Lung (tissue), 11 donors: ENCODE measurements at regions not wholly inside any gene's neighbourhood (a gene's known extent, or its start where the extent isn't known, plus 50 kb on each side); places are given as distances from the start of the nearest gene placed in this dataset.

Source experiments
- ATAC-seq: fragments of 200-7000 bp; cut with Tn5 transposase; one replicate; pipeline ENCODE4 v1.9.1; 2020; ENCODE audit warnings: moderate number of reproducible peaks; ENCODE audit not compliant: insufficient read depth, low FRiP score
- DNase-seq, 3 donors: peaks; one replicate each; pipeline ENCODE4 v3.0.0-alpha.2; 2013 to 2017
- H3K27ac ChIP-seq, 2 donors: one replicate each; pipeline ENCODE4 v1.5.1; 2013; ENCODE audit warnings: mild to moderate bottlenecking in 2 of 2, moderate library complexity in 2 of 2, control low read depth in 1 of 2, inconsistent platforms in 1 of 2, low read depth in 1 of 2, low read length in 1 of 2
- H3K27me3 ChIP-seq, 3 donors: one replicate each; pipeline ENCODE4 v1.5.1; 2013; ENCODE audit warnings: low read length in 2 of 3; ENCODE audit not compliant: control insufficient read depth in 3 of 3, insufficient read depth in 3 of 3
- H3K36me3 ChIP-seq, 4 donors: one replicate each; pipeline ENCODE4 v1.5.1; 2013; ENCODE audit warnings: low read length in 4 of 4, mild to moderate bottlenecking in 1 of 4, moderate library complexity in 1 of 4; ENCODE audit not compliant: control insufficient read depth in 4 of 4, insufficient read depth in 4 of 4
- H3K4me1 ChIP-seq, 5 donors: one replicate each; pipeline ENCODE4 v1.5.1; 2013; ENCODE audit warnings: low read length in 5 of 5, mild to moderate bottlenecking in 2 of 5, moderate library complexity in 1 of 5; ENCODE audit not compliant: control insufficient read depth in 5 of 5, insufficient read depth in 5 of 5
- H3K4me3 ChIP-seq: one replicate; pipeline ENCODE4 v1.5.1; 2013; ENCODE audit warnings: mild to moderate bottlenecking, control low read depth, moderate library complexity
- H3K9ac ChIP-seq, 2 donors: one replicate each; pipeline ENCODE4 v1.5.1; 2013; ENCODE audit warnings: low read length in 2 of 2, control low read depth in 1 of 2; ENCODE audit not compliant: insufficient read depth in 1 of 2
- H3K9me3 ChIP-seq, 4 donors: one replicate each; pipeline ENCODE4 v1.5.1; 2013; ENCODE audit warnings: low read length in 3 of 4, mild to moderate bottlenecking in 1 of 4, moderate library complexity in 1 of 4; ENCODE audit not compliant: control insufficient read depth in 4 of 4, insufficient read depth in 3 of 4
- WGBS, 2 donors: extraction: QIAGEN DNeasy Blood & Tissue Kit; methylation state at CpG; one replicate each; pipeline ENCODE4 v1.1.7; 2013; 5-methylcytosine and 5-hydroxymethylcytosine counted together
- TF ChIP-seq, protein P1 (sequence below): IDR thresholded peaks from 2 replicates; pipeline ENCODE4 v1.5.1; 2012; ENCODE audit warnings: mild to moderate bottlenecking; ENCODE audit errors: control extremely low read depth, extremely low read depth
- donor health status: control.
- donor health status: control.
- donor health status: Bipolar disorder and iron deficiency.
- donor health status: healthy.
- donor health status: DM: yes; HTN: yes; CAD: no.

DNA sequence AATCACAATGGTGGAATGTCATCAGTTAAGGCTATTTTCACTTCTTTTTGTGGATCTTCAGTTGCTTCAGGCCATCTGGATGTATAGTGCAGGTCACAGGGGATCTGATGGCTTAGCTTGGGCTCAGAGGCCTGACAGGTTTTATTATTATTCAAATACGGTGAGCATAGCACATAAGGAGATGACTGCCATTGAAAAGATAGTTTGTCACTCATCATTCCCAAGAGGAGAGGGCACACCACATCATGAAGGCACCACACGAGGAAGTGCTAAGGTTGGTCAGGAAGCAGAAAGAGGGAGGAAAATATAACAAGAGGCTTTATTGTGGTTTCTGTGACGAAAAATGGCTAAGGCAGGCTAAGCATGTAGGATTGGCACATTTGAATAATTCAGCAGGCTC lies 131.4 kb downstream of the CD8B2 start:
- Histone ChIP-seq H3K9ac (no peak overlapping the region), H3K36me3 (no peaks in the 10 kb centered on the region), H3K4me3 (no peak overlapping the region), H3K27me3 (no peaks in the 10 kb centered on the region), H3K4me1 (no peaks in the 10 kb centered on the region), H3K27ac (no peak overlapping the region), H3K9me3 (no peaks in the 10 kb centered on the region)
- DNase-seq (no peak), ATAC-seq (no peak)
- TF ChIP-seq, protein P1, sequence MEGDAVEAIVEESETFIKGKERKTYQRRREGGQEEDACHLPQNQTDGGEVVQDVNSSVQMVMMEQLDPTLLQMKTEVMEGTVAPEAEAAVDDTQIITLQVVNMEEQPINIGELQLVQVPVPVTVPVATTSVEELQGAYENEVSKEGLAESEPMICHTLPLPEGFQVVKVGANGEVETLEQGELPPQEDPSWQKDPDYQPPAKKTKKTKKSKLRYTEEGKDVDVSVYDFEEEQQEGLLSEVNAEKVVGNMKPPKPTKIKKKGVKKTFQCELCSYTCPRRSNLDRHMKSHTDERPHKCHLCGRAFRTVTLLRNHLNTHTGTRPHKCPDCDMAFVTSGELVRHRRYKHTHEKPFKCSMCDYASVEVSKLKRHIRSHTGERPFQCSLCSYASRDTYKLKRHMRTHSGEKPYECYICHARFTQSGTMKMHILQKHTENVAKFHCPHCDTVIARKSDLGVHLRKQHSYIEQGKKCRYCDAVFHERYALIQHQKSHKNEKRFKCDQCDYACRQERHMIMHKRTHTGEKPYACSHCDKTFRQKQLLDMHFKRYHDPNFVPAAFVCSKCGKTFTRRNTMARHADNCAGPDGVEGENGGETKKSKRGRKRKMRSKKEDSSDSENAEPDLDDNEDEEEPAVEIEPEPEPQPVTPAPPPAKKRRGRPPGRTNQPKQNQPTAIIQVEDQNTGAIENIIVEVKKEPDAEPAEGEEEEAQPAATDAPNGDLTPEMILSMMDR, result no peak
- 70 to 76% methylated on average over 3 of the region's 3 CpGs for WGBS, 2 donors

DNA sequence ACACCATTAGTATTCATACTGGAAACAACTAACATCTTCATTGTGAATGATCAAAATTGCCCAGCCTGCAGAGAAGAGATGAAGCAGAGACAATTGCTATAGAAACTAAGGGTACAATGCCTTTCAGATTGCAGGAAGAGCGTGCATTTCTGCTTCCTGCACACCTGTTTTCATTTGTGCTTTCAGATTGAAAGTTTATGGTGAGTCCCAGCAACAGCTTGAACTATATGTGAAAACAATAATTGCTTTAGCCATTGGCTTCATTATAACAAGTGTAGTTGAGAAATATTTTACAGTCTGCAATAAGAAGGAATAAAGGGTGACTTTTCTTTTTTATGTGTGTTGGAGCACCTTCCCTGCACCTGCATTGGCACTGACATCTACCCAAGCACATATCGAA lies 136.3 kb downstream of the CD8B2 start:
- ATAC-seq (no peak), DNase-seq (no peak)
- Histone ChIP-seq H3K9me3 (peaks cover 0 to 9% (median 0%) of the 10 kb centered on the region in 4 donors), H3K36me3 (no peaks in the 10 kb centered on the region), H3K27ac (no peak overlapping the region), H3K9ac (no peak overlapping the region), H3K4me3 (no peak overlapping the region), H3K27me3 (peaks cover 0 to 3% (median 0%) of the 10 kb centered on the region in 3 donors), H3K4me1 (no peaks in the 10 kb centered on the region)
- TF ChIP-seq, protein P1, result no peak
- 74 to 76% methylated on average over 2 of the region's 2 CpGs for WGBS, 2 donors

DNA sequence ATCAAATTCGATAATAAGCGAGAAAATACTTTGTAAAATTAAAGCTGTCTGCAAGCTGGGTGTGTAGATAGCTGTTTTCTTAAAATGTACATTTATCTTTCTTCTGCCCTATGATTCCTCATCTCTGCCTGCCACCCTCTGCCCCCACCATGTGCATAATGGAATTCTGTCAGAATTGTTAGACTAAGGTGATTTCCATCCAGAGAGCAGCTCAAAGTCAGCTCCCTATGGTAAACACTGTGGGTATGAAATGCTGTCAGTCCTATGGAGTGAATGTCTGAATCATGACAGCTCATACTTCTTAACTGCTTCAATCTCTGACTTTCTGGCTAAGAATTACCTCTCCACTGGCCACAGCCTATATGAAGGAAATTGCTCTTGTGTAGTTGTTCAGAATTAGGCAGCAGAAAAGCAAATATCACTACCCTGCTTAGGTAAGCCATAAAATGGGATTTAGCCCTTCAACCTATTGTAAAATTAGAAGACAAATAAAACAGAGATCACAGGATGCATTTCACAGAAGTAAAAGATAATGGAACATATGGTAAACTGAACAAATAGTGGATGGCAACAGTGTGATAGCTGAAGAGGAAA lies 137.7 kb downstream of the CD8B2 start:
- Histone ChIP-seq H3K4me3 (no peak overlapping the region), H3K9me3 (peaks cover 0 to 13% (median 0%) of the 10 kb centered on the region in 4 donors), H3K27ac (no peak overlapping the region), H3K9ac (no peak overlapping the region), H3K4me1 (no peaks in the 10 kb centered on the region), H3K36me3 (no peaks in the 10 kb centered on the region), H3K27me3 (peaks cover 0 to 3% (median 0%) of the 10 kb centered on the region in 3 donors)
- ATAC-seq, result no peak
- TF ChIP-seq, protein P1, result no peak
- whole genome bisulfite sequencing, 2 donors, result 91 to 94% methylated on average over 2 of the region's 2 CpGs
- DNase-seq, result no peak

DNA sequence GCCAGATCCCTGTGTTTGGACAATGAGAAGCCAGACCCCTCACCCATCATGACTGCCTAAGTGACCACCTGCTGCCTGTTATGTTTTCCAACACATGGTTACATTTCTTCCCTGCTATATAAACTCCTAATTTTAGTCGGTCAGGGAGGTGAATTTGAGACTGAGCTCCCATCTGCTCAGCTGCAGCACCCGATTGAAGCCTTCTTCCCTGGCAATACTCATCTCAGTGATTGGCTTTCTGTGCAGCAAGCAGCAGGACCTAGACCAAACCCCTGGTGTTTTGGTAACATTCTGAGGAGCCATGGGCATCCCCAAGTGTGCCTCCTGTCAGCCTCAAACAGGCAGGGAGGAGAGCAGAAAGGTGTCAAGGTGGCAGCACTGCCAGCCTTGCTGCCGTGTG lies 141.2 kb downstream of the CD8B2 start:
- Histone ChIP-seq H3K9me3 (peaks cover 0 to 20% (median 0%) of the 10 kb centered on the region in 4 donors), H3K9ac (no peak overlapping the region), H3K27me3 (peaks cover 0 to 3% (median 0%) of the 10 kb centered on the region in 3 donors), H3K27ac (no peak overlapping the region), H3K36me3 (no peaks in the 10 kb centered on the region), H3K4me1 (no peaks in the 10 kb centered on the region), H3K4me3 (no peak overlapping the region)
- TF ChIP-seq, protein P1, result no peak
- ATAC-seq (no peak), DNase-seq (no peak)
- 87 to 90% methylated on average over 3 of the region's 3 CpGs for WGBS, 2 donors
